NCI-H526 (cell line): ENCODE measurements at regions not wholly inside any gene's neighbourhood (a gene's known extent, or its start where the extent isn't known, plus 50 kb on each side); places are given as distances from the start of the nearest gene placed in this dataset.
A peak's percentile ranks its signal among the peaks of the same experiment; 100 is the strongest.

Experiments used
- DNase-seq, 2 experiments: peaks; one replicate each; lab custom pipeline; 2025; lab: John Stamatoyannopoulos, UW

GRCh38 chr14:34018125-34018524 is 67.3 kb upstream of the EGLN3 start:
- DNase-seq = peak; percentile 11 to 52

GRCh38 chr14:34015383-34015782 is 64.5 kb upstream of the EGLN3 start:
- no peak for DNase-seq

- DNase-seq = no peak
Observed at GRCh38 chr14:34014936-34015335, 64.1 kb upstream of the EGLN3 start.

- no peak for DNase-seq
Observed at GRCh38 chr14:34013721-34014060, 62.8 kb upstream of the EGLN3 start.

GRCh38 chr14:34012978-34013720 is 62.3 kb upstream of the EGLN3 start:
- DNase-seq = no peak

- DNase-seq = no peak
Observed at GRCh38 chr14:34012369-34012768, 61.5 kb upstream of the EGLN3 start.

GRCh38 chr14:34009956-34010355 is 59.1 kb upstream of the EGLN3 start:
- no peak for DNase-seq

GRCh38 chr14:34007902-34008301 is 57.0 kb upstream of the EGLN3 start:
- DNase-seq = no peak

- no peak for DNase-seq
Observed at GRCh38 chr14:34005901-34006300, 55.0 kb upstream of the EGLN3 start.

- no peak for DNase-seq
Observed at GRCh38 chr14:34004881-34005280, 54.0 kb upstream of the EGLN3 start.

- no peak for DNase-seq
Observed at GRCh38 chr14:34003691-34004090, 52.8 kb upstream of the EGLN3 start.

GRCh38 chr14:34003082-34003668 is 52.3 kb upstream of the EGLN3 start:
- no peak for DNase-seq
